ENCODE measurements at regions not wholly inside any gene's neighbourhood (a gene's known extent, or its start where the extent isn't known, plus 50 kb on each side); places are given as distances from the start of the nearest gene placed in this dataset.
A peak's percentile ranks its signal among the peaks of the same experiment; 100 is the strongest.

- CTCF ChIA-PET = no interaction called here
- no peaks in the 10 kb centered on the region for H3K27me3 Mint-ChIP-seq
- no peak overlapping the region for H3K4me3 Mint-ChIP-seq
- no peak overlapping the region for H3K27ac Mint-ChIP-seq
- DNase-seq = no peak
- H3K4me1 Mint-ChIP-seq = peaks cover 31% of the 10 kb centered on the region
- no peak for ATAC-seq
- peaks cover 4% of the 10 kb centered on the region for H3K9me3 Mint-ChIP-seq (ENCODE audit: low read depth)
- H3K36me3 Mint-ChIP-seq = peaks cover 26% of the 10 kb centered on the region
These were observed 408.2 kb upstream of the PTGER4 start for GRCh38 chr5:40271476-40271875.

DNA sequence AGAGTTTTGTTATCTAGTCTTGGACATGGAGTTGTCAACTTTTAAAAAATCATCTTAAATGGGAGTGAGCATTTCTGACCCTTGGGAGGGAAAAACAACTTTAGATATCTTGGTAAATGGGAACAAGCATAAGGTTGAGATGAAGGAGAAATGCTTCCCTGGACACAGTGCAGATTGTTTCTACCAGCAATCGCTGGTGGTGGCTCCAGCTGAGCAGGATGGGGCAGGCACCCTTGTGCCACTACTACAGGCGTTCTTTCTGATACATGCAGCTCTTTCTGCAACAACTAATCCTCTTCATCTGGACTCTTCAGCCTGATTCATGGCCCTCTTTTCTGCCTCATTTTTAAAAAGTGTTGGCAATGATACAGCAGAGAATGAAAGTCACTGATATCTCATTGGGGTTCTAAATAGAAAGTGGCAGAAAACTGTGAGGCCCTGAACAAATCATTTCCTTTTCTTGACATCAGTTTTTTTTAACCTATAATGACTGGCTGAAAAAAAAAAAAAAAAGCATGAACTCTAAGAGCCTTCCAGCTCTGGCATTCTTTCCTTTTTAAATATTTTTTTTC, 409.4 kb upstream of the PTGER4 start:
- Mint-ChIP-seq H3K9me3 (ENCODE audit: low read depth) (peaks cover 3% of the 10 kb centered on the region), H3K27ac (peak overlapping the region; percentile 10), H3K36me3 (peaks cover 23% of the 10 kb centered on the region), H3K27me3 (no peaks in the 10 kb centered on the region), H3K4me3 (no peak overlapping the region), H3K4me1 (peaks cover 20% of the 10 kb centered on the region)
- ATAC-seq (no peak), DNase-seq (no peak)
- CTCF ChIA-PET = no interaction called here

DNA sequence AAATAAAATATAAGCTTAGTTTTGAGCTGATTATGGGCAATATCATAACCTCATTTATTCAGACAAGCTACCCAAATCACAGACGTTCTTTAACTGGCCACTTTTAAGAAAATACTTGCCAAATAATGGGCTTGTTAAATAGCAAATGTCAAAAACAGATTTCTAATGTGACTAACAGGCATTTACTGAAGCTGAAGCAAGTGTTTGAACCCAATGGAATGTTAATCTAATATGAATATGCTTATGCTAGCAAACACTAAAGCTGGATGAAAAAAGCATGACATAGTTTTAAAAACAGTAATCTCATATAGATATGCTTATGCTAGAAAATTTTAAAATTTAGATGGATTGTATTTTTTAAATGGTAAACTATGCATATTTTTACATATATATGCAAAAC, 411.6 kb upstream of the PTGER4 start:
- peaks cover 14% of the 10 kb centered on the region for H3K36me3 Mint-ChIP-seq
- no peak overlapping the region for H3K4me3 Mint-ChIP-seq
- ATAC-seq (no peak), DNase-seq (no peak)
- no peaks in the 10 kb centered on the region for H3K9me3 Mint-ChIP-seq (ENCODE audit: low read depth)
- H3K27ac Mint-ChIP-seq = no peak overlapping the region
- CTCF ChIA-PET = no interaction called here
- no peaks in the 10 kb centered on the region for H3K27me3 Mint-ChIP-seq
- H3K4me1 Mint-ChIP-seq = peaks cover 13% of the 10 kb centered on the region

- Mint-ChIP-seq H3K27me3 (no peaks in the 10 kb centered on the region), H3K36me3 (peaks cover 10% of the 10 kb centered on the region), H3K9me3 (ENCODE audit: low read depth) (peaks cover 2% of the 10 kb centered on the region), H3K27ac (no peak overlapping the region), H3K4me1 (peaks cover 13% of the 10 kb centered on the region), H3K4me3 (no peak overlapping the region)
- CTCF ChIA-PET = no interaction called here
- DNase-seq (no peak), ATAC-seq (no peak)
These were observed 412.8 kb upstream of the PTGER4 start for GRCh38 chr5:40266952-40267351.

GRCh38 chr5:40261984-40262383, 417.7 kb upstream of the PTGER4 start:
- Mint-ChIP-seq H3K4me3 (no peak overlapping the region), H3K9me3 (ENCODE audit: low read depth) (peaks cover 7% of the 10 kb centered on the region), H3K36me3 (peaks cover 8% of the 10 kb centered on the region), H3K27me3 (no peaks in the 10 kb centered on the region), H3K27ac (no peak overlapping the region), H3K4me1 (peaks cover 9% of the 10 kb centered on the region)
- CTCF ChIA-PET = no interaction called here
- no peak for ATAC-seq
- DNase-seq = no peak

GRCh38 chr5:40260361-40260760, 419.4 kb upstream of the PTGER4 start:
- CTCF ChIA-PET = interaction anchor here (0.6 kb wide), 1 partner anchor 80 kb away, joined by 3 read pairs; no protein-coding TSS in a partner anchor
- ATAC-seq = no peak

GRCh38 chr5:40258222-40258621, 421.5 kb upstream of the PTGER4 start:
- Mint-ChIP-seq H3K27ac (peak overlapping the region; percentile 39), H3K4me3 (no peak overlapping the region), H3K36me3 (peaks cover 14% of the 10 kb centered on the region), H3K27me3 (no peaks in the 10 kb centered on the region), H3K9me3 (ENCODE audit: low read depth) (peaks cover 7% of the 10 kb centered on the region), H3K4me1 (peaks cover 9% of the 10 kb centered on the region)
- DNase-seq = no peak
- CTCF ChIA-PET = interaction anchor here (1.5 kb wide), 1 partner anchor 67 kb away, joined by 3 read pairs; no protein-coding TSS in a partner anchor
- peak; percentile 70 for ATAC-seq

More at GRCh38 chr5:40260361-40260760, 419.4 kb upstream of the PTGER4 start:
- Mint-ChIP-seq H3K9me3 (ENCODE audit: low read depth) (peaks cover 7% of the 10 kb centered on the region), H3K4me3 (no peak overlapping the region), H3K27me3 (no peaks in the 10 kb centered on the region), H3K4me1 (peaks cover 9% of the 10 kb centered on the region), H3K36me3 (peaks cover 8% of the 10 kb centered on the region), H3K27ac (no peak overlapping the region)
- no peak for DNase-seq

DNA sequence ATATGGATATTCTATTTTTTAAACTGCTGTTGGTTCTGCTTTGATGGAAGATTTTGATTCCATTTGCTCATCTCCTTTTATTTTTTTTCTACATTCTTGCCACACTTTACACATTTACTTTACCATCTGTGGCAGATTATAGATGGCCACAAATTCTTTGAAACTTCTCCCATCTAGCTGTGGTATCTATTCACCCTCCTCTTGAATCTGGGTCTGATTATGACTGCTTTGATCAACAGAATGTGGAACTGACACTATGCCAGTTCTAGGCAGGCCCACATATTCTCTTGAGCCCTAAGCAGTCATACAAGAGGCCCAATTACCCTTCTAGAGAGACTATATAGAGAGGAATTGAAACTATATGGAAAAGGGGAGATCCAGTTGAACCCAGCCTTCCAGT, 439.0 kb upstream of the PTGER4 start:
- H3K27me3 Mint-ChIP-seq = no peaks in the 10 kb centered on the region
- CTCF ChIA-PET = no interaction called here
- ATAC-seq (no peak), DNase-seq (no peak)
- H3K9me3 Mint-ChIP-seq (ENCODE audit: low read depth) = peaks cover 18% of the 10 kb centered on the region
- peaks cover 26% of the 10 kb centered on the region for H3K36me3 Mint-ChIP-seq
- no peak overlapping the region for H3K4me3 Mint-ChIP-seq
- H3K4me1 Mint-ChIP-seq = peaks cover 16% of the 10 kb centered on the region
- H3K27ac Mint-ChIP-seq = no peak overlapping the region

GRCh38 chr5:40240111-40240510, 439.6 kb upstream of the PTGER4 start:
- CTCF ChIA-PET = interaction anchor here (1.2 kb wide), 1 partner anchor 12 kb away, joined by 3 read pairs; no protein-coding TSS in a partner anchor
- Mint-ChIP-seq H3K9me3 (ENCODE audit: low read depth) (peaks cover 18% of the 10 kb centered on the region), H3K4me3 (no peak overlapping the region), H3K27ac (no peak overlapping the region), H3K36me3 (peaks cover 26% of the 10 kb centered on the region), H3K4me1 (peaks cover 18% of the 10 kb centered on the region), H3K27me3 (no peaks in the 10 kb centered on the region)
- no peak for ATAC-seq
- no peak for DNase-seq

GRCh38 chr5:40238066-40238745, 441.5 kb upstream of the PTGER4 start:
- no peak for ATAC-seq

GRCh38 chr5:40235471-40236400, 444.0 kb upstream of the PTGER4 start:
- Mint-ChIP-seq H3K27me3 (no peaks in the 10 kb centered on the region), H3K4me1 (peaks cover 18% of the 10 kb centered on the region), H3K9me3 (ENCODE audit: low read depth) (peaks cover 7% of the 10 kb centered on the region), H3K36me3 (peaks cover 17% of the 10 kb centered on the region), H3K4me3 (no peak overlapping the region), H3K27ac (no peak overlapping the region)
- no peak for ATAC-seq
- no peak for DNase-seq
- CTCF ChIA-PET = interaction anchor here (1.1 kb wide), 1 partner anchor 150 kb away, joined by 3 read pairs; no protein-coding TSS in a partner anchor

More at GRCh38 chr5:40238066-40238745, 441.5 kb upstream of the PTGER4 start:
- H3K4me1 Mint-ChIP-seq = peaks cover 24% of the 10 kb centered on the region
- H3K27me3 Mint-ChIP-seq = no peaks in the 10 kb centered on the region
- CTCF ChIA-PET = no interaction called here
- peaks cover 13% of the 10 kb centered on the region for H3K9me3 Mint-ChIP-seq (ENCODE audit: low read depth)
- no peak for DNase-seq
- no peak overlapping the region for H3K4me3 Mint-ChIP-seq
- H3K27ac Mint-ChIP-seq = no peak overlapping the region
- peaks cover 26% of the 10 kb centered on the region for H3K36me3 Mint-ChIP-seq

GRCh38 chr5:40233268-40233667, 446.4 kb upstream of the PTGER4 start:
- H3K27ac Mint-ChIP-seq = no peak overlapping the region
- ATAC-seq = no peak
- CTCF ChIA-PET = no interaction called here
- H3K9me3 Mint-ChIP-seq (ENCODE audit: low read depth) = no peaks in the 10 kb centered on the region
- no peak overlapping the region for H3K4me3 Mint-ChIP-seq
- H3K36me3 Mint-ChIP-seq = peaks cover 9% of the 10 kb centered on the region
- DNase-seq = no peak
- H3K27me3 Mint-ChIP-seq = no peaks in the 10 kb centered on the region
- peaks cover 14% of the 10 kb centered on the region for H3K4me1 Mint-ChIP-seq

GRCh38 chr5:40227931-40228330, 451.8 kb upstream of the PTGER4 start:
- ATAC-seq (no peak), DNase-seq (no peak)
- peaks cover 7% of the 10 kb centered on the region for H3K36me3 Mint-ChIP-seq
- CTCF ChIA-PET = interaction anchor here (0.9 kb wide), 2 partner anchors 12 to 28 kb away, joined by 3 read pairs; no protein-coding TSS in a partner anchor
- H3K9me3 Mint-ChIP-seq (ENCODE audit: low read depth) = no peaks in the 10 kb centered on the region
- H3K27me3 Mint-ChIP-seq = no peaks in the 10 kb centered on the region
- H3K4me1 Mint-ChIP-seq = peaks cover 19% of the 10 kb centered on the region
- H3K27ac Mint-ChIP-seq = no peak overlapping the region
- no peak overlapping the region for H3K4me3 Mint-ChIP-seq

All from activated CD8-positive, alpha-beta memory T cell treated with anti-CD3 and anti-CD28 coated beads, Interleukin-2, amount 10 ng/mL, durations not matched to agents 7 days and 5 days (primary cell).